D721Med (cell line): ENCODE measurements at regions not wholly inside any gene's neighbourhood (a gene's known extent, or its start where the extent isn't known, plus 50 kb on each side); places are given as distances from the start of the nearest gene placed in this dataset.

Experiments
- DNase-seq: peaks from one replicate; pipeline ENCODE4 v3.0.0; 2011; ENCODE audit warnings: low spot score; ENCODE audit not compliant: insufficient read length
- FAIRE-seq: peaks from 2 replicates; lab custom pipeline; 2011; peaks lifted over from hg19 to GRCh38; lab: Jason Lieb, UNC
- TF ChIP-seq, protein P1 (sequence below): IDR thresholded peaks from 2 replicates; pipeline ENCODE4 v1.5.1; 2012; ENCODE audit warnings: mild to moderate bottlenecking, control low read depth; ENCODE audit not compliant: insufficient read depth; ENCODE audit errors: missing control alignments

GRCh38 chr5:88984040-88984439 is 101.1 kb upstream of the MEF2C start:
- TF ChIP-seq, protein P1, sequence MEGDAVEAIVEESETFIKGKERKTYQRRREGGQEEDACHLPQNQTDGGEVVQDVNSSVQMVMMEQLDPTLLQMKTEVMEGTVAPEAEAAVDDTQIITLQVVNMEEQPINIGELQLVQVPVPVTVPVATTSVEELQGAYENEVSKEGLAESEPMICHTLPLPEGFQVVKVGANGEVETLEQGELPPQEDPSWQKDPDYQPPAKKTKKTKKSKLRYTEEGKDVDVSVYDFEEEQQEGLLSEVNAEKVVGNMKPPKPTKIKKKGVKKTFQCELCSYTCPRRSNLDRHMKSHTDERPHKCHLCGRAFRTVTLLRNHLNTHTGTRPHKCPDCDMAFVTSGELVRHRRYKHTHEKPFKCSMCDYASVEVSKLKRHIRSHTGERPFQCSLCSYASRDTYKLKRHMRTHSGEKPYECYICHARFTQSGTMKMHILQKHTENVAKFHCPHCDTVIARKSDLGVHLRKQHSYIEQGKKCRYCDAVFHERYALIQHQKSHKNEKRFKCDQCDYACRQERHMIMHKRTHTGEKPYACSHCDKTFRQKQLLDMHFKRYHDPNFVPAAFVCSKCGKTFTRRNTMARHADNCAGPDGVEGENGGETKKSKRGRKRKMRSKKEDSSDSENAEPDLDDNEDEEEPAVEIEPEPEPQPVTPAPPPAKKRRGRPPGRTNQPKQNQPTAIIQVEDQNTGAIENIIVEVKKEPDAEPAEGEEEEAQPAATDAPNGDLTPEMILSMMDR, result no peak
- FAIRE-seq, result no peak
- no peak for DNase-seq

- no peak for DNase-seq
Observed at GRCh38 chr5:88979726-88980125, 96.7 kb upstream of the MEF2C start.

DNA sequence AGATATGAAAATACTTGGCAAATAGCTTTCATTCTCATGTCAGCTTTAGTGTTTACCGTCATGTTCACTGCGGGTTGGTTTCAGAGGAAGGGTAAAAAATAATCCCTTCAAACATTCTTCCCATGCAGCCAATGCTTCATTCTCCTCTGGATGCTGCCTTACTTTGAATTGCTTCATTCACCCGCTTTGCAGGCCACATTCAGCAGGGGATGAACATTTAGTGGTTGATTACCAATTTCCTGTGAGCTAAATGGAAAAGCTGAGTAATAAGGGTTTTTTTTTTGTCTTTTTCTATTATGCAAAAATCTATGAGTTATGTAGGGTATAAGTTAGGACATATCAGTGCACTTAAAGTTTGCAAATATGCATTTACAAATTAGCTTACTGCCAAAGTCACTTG is 96.3 kb upstream of the MEF2C start:
- FAIRE-seq, result no peak
- TF ChIP-seq, protein P1, result no peak
- DNase-seq, result no peak

More at GRCh38 chr5:88979726-88980125, 96.7 kb upstream of the MEF2C start:
- TF ChIP-seq, protein P1, result no peak
- FAIRE-seq, result no peak

- TF ChIP-seq, protein P1, result no peak
- FAIRE-seq (no peak), DNase-seq (no peak)
Observed at GRCh38 chr5:88976914-88977313, 93.9 kb upstream of the MEF2C start.

DNA sequence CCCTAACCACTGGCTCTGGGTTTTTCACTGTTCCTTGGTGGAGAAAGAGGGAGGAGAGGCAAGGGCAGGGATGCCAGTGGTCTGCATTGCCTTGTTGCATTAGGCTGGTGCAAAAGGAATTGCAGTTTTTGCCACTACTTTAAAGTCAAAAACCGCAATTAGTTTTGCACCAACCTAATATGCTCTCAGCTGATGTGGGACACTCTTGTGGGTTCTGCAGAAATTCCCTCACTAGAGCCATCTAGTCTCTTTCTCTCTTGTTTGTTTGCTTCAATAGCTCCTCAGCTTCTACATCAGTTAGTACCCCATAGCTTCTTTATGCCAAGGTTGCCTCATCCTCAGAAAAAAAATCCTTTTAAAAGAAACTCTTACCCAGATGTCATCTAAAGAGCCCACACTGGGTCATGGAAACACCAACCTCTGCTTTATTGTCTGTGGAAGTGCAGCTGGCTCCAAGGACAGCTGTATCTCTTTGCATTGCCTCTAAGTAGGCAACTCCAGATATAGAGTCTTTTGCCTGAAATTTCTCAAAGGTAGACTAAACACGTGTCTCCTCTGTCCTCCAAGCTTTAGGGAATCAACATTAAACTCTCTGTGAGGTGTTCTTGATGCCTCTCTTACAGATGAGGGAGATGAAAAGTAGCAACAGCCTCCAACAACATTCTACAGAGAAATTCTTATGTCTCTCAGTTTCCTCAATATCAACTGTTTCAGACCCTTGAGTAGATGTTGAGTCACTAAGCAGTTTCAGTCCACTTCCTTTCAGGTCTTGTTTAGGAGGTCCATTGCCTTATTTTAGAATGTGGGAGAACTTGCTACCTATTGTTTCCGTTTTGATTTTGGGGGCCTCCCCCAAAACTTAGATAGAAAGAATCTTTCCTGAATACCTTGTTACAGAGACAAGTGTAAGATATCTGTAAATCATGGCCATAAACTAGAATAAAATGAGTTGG is 84.9 kb upstream of the MEF2C start:
- TF ChIP-seq, protein P1, result no peak
- FAIRE-seq, result no peak
- no peak for DNase-seq

DNA sequence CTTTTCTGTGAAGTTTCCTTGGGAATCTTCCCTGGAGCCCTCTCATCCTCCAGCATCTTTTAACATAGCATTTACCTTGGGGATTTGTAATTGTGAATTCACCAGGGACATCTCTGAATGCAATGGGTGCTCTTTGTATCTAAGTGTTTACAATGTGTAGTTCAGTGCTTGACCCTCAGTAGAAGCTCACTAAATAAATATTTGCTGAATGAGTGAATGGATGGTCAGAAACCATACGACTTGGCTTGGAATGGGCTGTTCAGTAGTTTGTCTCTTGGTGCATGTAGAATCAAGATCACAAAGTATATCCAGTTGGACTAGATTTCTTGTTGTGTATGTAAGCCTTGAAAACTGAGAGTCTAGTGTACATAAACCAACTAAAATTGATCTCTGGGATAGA is 81.8 kb upstream of the MEF2C start:
- TF ChIP-seq, protein P1, result no peak

DNA sequence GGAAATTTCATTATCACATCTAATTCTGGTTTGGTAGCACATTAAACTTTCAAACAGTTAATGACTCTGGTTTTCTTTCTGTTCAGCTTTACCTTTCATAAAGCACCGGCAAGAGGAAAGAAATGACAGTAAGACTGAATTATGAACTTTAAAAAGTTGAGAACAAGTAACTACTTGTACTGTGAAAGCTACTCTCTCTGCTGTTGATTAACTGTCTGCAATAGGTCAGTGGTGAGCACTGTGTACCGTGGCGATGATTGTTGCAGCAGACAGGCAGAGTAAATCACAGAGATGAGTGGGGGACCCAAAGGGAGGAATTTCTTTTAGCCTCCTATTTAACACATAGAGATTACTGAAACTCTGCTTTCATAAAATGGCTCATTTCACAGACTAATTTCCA is 74.0 kb upstream of the MEF2C start:
- FAIRE-seq (no peak), DNase-seq (no peak)
- TF ChIP-seq, protein P1, result no peak

More for the DNA sequence above, 81.8 kb upstream of the MEF2C start:
- FAIRE-seq (no peak), DNase-seq (no peak)
